ENCODE measurements at regions not wholly inside any gene's neighbourhood (a gene's known extent, or its start where the extent isn't known, plus 50 kb on each side); places are given as distances from the start of the nearest gene placed in this dataset.

DNA sequence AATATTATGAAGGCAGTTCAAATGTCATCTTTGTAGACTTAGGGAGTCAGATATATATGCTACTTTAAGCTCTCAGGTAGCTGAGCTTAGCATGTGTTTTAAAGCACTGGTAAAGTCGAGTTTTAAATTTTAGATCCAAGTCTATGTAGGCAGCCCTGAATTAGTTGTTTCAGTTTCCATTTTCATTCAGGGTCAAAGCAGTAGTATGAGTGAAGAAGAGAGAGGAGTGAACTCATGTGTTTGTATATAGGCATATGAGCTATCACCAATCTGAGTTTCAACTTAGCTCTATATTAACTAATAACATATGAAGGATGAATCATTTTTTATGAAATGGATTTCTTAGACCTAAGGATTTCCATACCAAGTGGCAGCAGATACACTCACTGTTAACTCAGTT is 1353.4 kb downstream of the FSTL5 start:
- Histone ChIP-seq H2BK15ac (ENCODE audit: low read length) (no peak overlapping the region), H3K56ac (replicated peaks; ENCODE audit: insufficient read length, low read depth, low read length) (no peak overlapping the region), H2BK12ac (ENCODE audit: low read depth, low read length) (no peak overlapping the region), H4K5ac (ENCODE audit: insufficient read length, low read depth, low read length) (no peak overlapping the region), H3K27me3 (replicated peaks in 1 of 4; ENCODE audit: control insufficient read depth in 3 of 4, extremely low read depth in 1 of 4, insufficient read depth in 3 of 4, low read length in 3 of 4) (no peaks in the 10 kb centered on the region), H3K27ac (ENCODE audit: low read depth, low read length) (no peak overlapping the region), H3K4ac (replicated peaks; ENCODE audit: insufficient read length, low read depth, low read length) (no peak overlapping the region), H4K91ac (replicated peaks; ENCODE audit: insufficient read length, low read length) (no peak overlapping the region), H3K23ac (ENCODE audit: insufficient read length) (no peak overlapping the region), H3K79me1 (ENCODE audit: low read depth, low read length) (no peaks in the 10 kb centered on the region), H3K4me1 (replicated peaks in 1 of 4; ENCODE audit: control insufficient read depth in 3 of 4, insufficient read depth in 4 of 4, low read length in 3 of 4) (no peaks in the 10 kb centered on the region), H3K36me3 (ENCODE audit: control insufficient read depth in 2 of 4, insufficient read depth in 4 of 4, low read length in 3 of 4) (no peaks in the 10 kb centered on the region), H3K9ac (replicated peaks in 1 of 4; ENCODE audit: extremely low read depth in 1 of 4, low read depth in 3 of 4, low read length in 3 of 4) (no peak overlapping the region), H2AFZ (ENCODE audit: low read length) (no peak overlapping the region), H3K4me3 (ENCODE audit: extremely low read depth in 1 of 4, insufficient read depth in 2 of 4, low read depth in 3 of 4, low read length in 4 of 4) (no peak overlapping the region), H4K8ac (ENCODE audit: extremely low read depth, insufficient read depth, low read length) (no peak overlapping the region), H2BK20ac (ENCODE audit: low read length) (no peak overlapping the region), H3K9me3 (ENCODE audit: insufficient read depth in 2 of 2, low read depth in 1 of 2, low read length in 1 of 2) (no peaks in the 10 kb centered on the region), H3K4me2 (ENCODE audit: insufficient read depth in 1 of 2, low read depth in 2 of 2, low read length in 2 of 2) (no peak overlapping the region), H3K18ac (ENCODE audit: extremely low read depth, low read length) (no peak overlapping the region), H2BK120ac (replicated peaks; ENCODE audit: low read depth, low read length) (no peak overlapping the region), H2BK5ac (ENCODE audit: low read depth, low read length) (no peak overlapping the region), H4K20me1 (replicated peaks in 1 of 2; ENCODE audit: control insufficient read depth in 1 of 2, insufficient read depth in 2 of 2, low read length in 2 of 2) (no peaks in the 10 kb centered on the region), H2AK5ac (ENCODE audit: low read depth, low read length) (no peak overlapping the region), H3K23me2 (ENCODE audit: low read depth, low read length) (no peaks in the 10 kb centered on the region), H3K79me2 (ENCODE audit: control insufficient read depth in 1 of 2, insufficient read depth in 2 of 2, low read length in 2 of 2) (no peaks in the 10 kb centered on the region), H3K14ac (ENCODE audit: insufficient read length) (no peak overlapping the region)
- WGBS, 2 experiments (ENCODE audit: extremely low coverage in 1 of 2, insufficient coverage in 1 of 2, insufficient read length in 1 of 2, insufficient replicate concordance in 2 of 2, low coverage in 1 of 2, low lambda C conversion rate in 2 of 2, missing lambda C conversion rate in 1 of 2): 95% methylated on average over 1 of the region's 1 CpG; no CpG with 5 or more reads in 1 of the 2 experiments
- DNase-seq (ENCODE audit: low read depth in 1 of 2, low spot score in 2 of 2) (no peak), FAIRE-seq (no peak)
- CTCF ChIA-PET (ENCODE audit: partially characterized antibody): no interaction called here
- POLR2A ChIA-PET (ENCODE audit: partially characterized antibody): no interaction called here
- no peak for TF ChIP-seq RXRA (IDR thresholded peaks at IDR 0.05; ENCODE audit: insufficient read depth, low read depth, low read length)
- no peak for TF ChIP-seq TCF12 (IDR thresholded peaks at IDR 0.05; ENCODE audit: low read depth, low read length)

Data from H1 (cell line).